Subcutaneous abdominal adipose tissue (tissue), 5 donors: ENCODE measurements at regions not wholly inside any gene's neighbourhood (a gene's known extent, or its start where the extent isn't known, plus 50 kb on each side); places are given as distances from the start of the nearest gene placed in this dataset.

Source experiments
- H3K27ac ChIP-seq: one replicate; pipeline ENCODE4 v1.7.0; 2013; ENCODE audit warnings: low read depth, mild to moderate bottlenecking, inconsistent platforms, low read length, moderate library complexity
- H3K27me3 ChIP-seq, 5 donors: one replicate each; pipeline ENCODE4 v1.7.0; 2013; ENCODE audit warnings: low read length in 5 of 5, inconsistent platforms in 1 of 5; ENCODE audit not compliant: control insufficient read depth in 5 of 5, insufficient read depth in 4 of 5
- H3K36me3 ChIP-seq, 5 donors: one replicate each; pipeline ENCODE4 v1.7.0; 2013; ENCODE audit warnings: low read length in 5 of 5; ENCODE audit not compliant: control insufficient read depth in 5 of 5, insufficient read depth in 5 of 5
- H3K4me1 ChIP-seq, 5 donors: one replicate each; pipeline ENCODE4 v1.7.0; 2013; ENCODE audit warnings: low read length in 5 of 5, mild to moderate bottlenecking in 3 of 5, moderate library complexity in 1 of 5; ENCODE audit not compliant: control insufficient read depth in 5 of 5, insufficient read depth in 5 of 5
- H3K4me3 ChIP-seq, 5 donors: one replicate each; pipeline ENCODE4 v1.7.0; 2013; ENCODE audit warnings: low read length in 5 of 5, low read depth in 1 of 5
- H3K9ac ChIP-seq, 5 donors: one replicate each; pipeline ENCODE4 v1.7.0; 2013; ENCODE audit warnings: low read length in 5 of 5, mild to moderate bottlenecking in 4 of 5, moderate library complexity in 3 of 5
- H3K9me3 ChIP-seq, 5 donors: one replicate each; pipeline ENCODE4 v1.7.0; 2013; ENCODE audit warnings: low read length in 5 of 5; ENCODE audit not compliant: control insufficient read depth in 5 of 5
- donor health status: healthy.
- donor health status: healthy.
- donor health status: healthy.
- donor health status: healthy.
- donor health status: healthy.

DNA sequence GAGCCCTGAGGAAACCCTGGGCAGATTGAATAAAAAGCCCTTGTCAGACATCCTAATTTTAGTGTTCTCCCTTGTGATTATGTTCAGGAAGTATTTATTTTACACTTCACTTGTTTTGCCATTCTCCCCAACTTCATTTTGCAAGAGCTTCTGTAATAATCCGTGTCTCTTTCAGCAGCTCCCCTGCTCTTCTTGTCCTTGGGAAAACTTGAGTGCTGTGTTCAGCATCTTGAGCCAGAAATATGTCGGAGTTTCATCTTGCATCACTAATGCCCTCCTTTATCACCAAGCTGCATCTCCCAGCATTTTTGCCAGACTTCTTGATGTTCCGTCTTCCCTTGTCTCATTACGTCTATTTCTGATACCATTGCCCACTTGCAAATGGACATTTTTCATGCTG, 486.5 kb upstream of the EEF2KMT start:
- no peak overlapping the region for H3K4me3 ChIP-seq
- H3K36me3 ChIP-seq, result no peaks in the 10 kb centered on the region
- H3K27ac ChIP-seq, result no peak overlapping the region
- H3K9ac ChIP-seq, result no peak overlapping the region
- H3K27me3 ChIP-seq, result peaks cover 0 to 14% (median 3%) of the 10 kb centered on the region in 5 donors
- peaks cover 0 to 2% (median 0%) of the 10 kb centered on the region in 5 donors for H3K9me3 ChIP-seq
- no peaks in the 10 kb centered on the region for H3K4me1 ChIP-seq

DNA sequence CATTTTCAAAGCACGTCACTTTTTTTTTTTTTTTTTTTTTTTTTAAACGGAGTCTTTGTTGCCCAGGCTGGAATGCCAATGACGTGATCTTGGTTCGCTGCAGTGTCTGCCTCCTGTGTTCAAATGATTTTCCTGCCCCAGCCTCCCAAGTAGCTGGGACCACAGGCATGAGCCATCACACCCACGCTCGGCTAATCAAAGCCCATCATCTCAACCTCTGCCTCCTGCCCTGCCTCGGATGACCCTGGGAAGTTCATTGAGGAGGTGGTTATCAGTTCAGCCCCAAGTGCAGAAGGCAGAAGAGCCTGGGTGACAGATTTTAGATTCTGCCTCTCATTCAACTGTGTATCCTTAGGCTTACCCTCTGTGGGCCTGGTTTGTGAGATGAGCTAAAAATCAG, 484.9 kb upstream of the EEF2KMT start:
- H3K27me3 ChIP-seq, result peaks cover 0 to 16% (median 3%) of the 10 kb centered on the region in 5 donors
- no peaks in the 10 kb centered on the region for H3K4me1 ChIP-seq
- peaks cover 0 to 2% (median 0%) of the 10 kb centered on the region in 5 donors for H3K9me3 ChIP-seq
- H3K36me3 ChIP-seq, result no peaks in the 10 kb centered on the region
- no peak overlapping the region for H3K27ac ChIP-seq
- H3K4me3 ChIP-seq, result no peak overlapping the region
- H3K9ac ChIP-seq, result no peak overlapping the region

DNA sequence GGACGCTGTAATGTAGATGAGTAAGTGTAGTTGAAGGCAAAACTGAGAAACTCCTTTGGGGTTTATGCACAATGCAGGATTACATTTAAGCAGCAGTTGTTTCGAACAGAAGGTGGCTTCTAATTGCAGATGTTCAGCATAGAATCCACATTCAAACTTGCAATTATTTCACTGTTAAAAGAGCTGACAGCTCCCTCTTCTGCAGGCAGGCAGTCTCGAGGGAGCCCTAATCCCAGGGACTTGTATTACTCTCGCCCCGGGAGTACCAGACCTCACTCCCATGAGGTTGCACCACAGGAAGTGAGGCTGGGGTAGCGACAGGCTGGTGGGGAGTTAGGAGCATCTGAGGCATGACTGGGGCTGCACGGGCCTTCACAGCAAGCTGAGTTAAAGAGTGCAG, 484.3 kb upstream of the EEF2KMT start:
- peaks cover 0 to 2% (median 0%) of the 10 kb centered on the region in 5 donors for H3K9me3 ChIP-seq
- H3K4me3 ChIP-seq, result no peak overlapping the region
- no peaks in the 10 kb centered on the region for H3K4me1 ChIP-seq
- H3K9ac ChIP-seq, result no peak overlapping the region
- no peak overlapping the region for H3K27ac ChIP-seq
- peaks cover 0 to 16% (median 3%) of the 10 kb centered on the region in 5 donors for H3K27me3 ChIP-seq
- no peaks in the 10 kb centered on the region for H3K36me3 ChIP-seq

DNA sequence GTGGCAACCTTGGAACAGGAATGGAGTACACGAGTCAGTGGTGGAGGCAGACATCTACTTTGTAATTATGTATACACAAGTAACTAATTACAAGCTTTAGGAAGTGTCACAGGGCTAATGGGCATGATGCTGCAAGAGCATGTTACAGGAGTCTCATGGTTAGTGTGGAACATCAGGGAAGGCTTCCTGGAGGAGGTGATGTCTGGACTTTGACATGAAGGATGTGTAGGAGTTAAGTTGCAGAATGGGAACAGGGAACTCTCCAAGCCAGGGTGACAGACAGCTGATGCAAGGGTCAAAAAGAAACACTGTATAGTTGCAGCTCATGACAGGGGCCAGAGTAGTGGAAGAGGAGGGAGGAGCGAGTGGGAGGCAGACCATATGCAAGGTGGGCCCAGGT, 483.8 kb upstream of the EEF2KMT start:
- Histone ChIP-seq H3K4me3 (no peak overlapping the region), H3K27ac (no peak overlapping the region)

DNA sequence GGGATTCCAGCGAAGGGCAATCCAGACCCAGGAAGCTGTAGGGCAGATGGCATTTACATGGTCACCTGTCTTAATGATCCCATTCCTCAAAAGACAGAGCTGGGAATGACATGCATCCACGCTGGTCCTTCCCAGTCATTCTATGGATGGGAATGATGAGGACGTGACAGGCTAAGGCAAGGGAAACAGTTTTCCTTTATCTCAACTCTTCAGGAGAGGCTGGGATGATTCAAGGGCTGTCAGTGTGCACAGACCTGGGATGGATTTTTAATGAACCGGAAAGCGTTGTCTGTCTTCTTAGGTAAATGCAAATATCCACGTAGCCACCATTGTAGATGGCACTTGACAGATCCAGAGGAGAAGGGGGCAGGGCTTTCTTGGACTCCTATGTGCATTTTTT, 483.2 kb upstream of the EEF2KMT start:
- Histone ChIP-seq H3K4me1 (no peaks in the 10 kb centered on the region), H3K36me3 (no peaks in the 10 kb centered on the region), H3K4me3 (no peak overlapping the region), H3K27ac (no peak overlapping the region), H3K9ac (no peak overlapping the region), H3K27me3 (peaks cover 0 to 13% (median 3%) of the 10 kb centered on the region in 5 donors), H3K9me3 (peaks cover 0 to 2% (median 0%) of the 10 kb centered on the region in 5 donors)

More for the DNA sequence above, 483.8 kb upstream of the EEF2KMT start:
- Histone ChIP-seq H3K9me3 (peaks cover 0 to 2% (median 0%) of the 10 kb centered on the region in 5 donors), H3K36me3 (no peaks in the 10 kb centered on the region), H3K4me1 (no peaks in the 10 kb centered on the region), H3K27me3 (peaks cover 0 to 13% (median 3%) of the 10 kb centered on the region in 5 donors), H3K9ac (no peak overlapping the region)

DNA sequence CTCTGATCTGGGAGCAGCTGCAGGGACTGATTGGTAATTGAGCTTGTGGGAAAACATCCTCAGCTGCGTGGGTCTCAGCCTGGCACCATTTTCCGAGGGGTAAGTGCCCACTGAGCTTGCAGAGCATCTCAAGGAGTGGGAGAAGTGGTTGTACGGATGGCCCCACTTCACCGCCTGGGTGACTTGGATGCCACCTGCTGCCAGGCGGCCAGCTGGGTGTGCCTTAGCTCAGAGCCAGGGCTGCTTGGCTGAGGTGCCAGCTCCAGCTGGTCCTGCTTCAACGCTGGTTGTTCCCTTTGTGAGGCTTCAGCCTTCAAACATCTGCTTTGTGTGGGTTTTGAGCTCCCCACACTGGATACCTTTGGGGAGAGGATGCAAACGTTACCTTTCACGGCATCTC, 482.7 kb upstream of the EEF2KMT start:
- Histone ChIP-seq H3K9me3 (peaks cover 0 to 2% (median 0%) of the 10 kb centered on the region in 5 donors), H3K27ac (no peak overlapping the region), H3K9ac (no peak overlapping the region), H3K27me3 (peaks cover 0 to 13% (median 3%) of the 10 kb centered on the region in 5 donors), H3K4me1 (no peaks in the 10 kb centered on the region), H3K36me3 (no peaks in the 10 kb centered on the region), H3K4me3 (no peak overlapping the region)

DNA sequence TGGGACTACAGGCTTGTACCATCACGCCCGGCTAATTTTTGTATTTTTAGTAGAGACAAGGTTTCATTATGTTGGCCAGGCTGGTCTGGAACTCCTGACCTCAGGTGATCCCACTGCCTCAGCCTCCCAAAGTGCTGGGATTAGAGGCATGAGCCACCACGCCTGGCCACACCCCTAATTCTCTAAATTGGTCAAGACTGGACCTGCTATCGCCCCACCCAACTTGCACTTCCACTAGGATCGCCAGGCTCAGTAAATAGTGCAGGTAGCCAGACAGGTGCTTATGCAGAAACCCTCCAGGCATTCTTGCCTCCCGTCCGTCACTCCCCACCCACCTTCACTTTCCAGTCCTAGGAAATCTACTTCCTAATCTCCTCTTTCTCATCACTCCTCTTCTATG, 481.4 kb upstream of the EEF2KMT start:
- Histone ChIP-seq H3K36me3 (no peaks in the 10 kb centered on the region), H3K4me1 (no peaks in the 10 kb centered on the region), H3K9ac (no peak overlapping the region), H3K9me3 (peaks cover 0 to 2% (median 0%) of the 10 kb centered on the region in 5 donors), H3K27ac (no peak overlapping the region), H3K27me3 (peaks cover 0 to 13% (median 3%) of the 10 kb centered on the region in 5 donors), H3K4me3 (no peak overlapping the region)

DNA sequence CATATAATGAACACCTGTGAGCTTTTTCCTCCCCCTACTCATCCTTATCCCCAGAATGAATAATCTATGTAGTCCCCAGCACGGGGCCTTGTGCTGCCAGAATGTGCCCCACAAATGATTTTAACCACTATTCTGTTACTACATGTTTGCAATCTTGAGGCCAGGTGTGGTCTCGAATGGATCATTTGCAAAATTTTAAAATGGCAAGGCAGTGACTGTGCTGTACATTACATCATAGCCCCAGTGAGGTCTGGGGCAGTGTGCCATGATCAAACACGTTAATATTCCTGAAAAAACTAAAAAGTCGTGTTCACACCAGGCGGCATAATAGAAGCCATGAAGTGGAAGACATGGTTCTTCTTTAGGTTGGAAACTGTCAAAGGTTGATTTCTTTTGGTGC, 479.9 kb upstream of the EEF2KMT start:
- H3K27ac ChIP-seq, result no peak overlapping the region
- no peak overlapping the region for H3K9ac ChIP-seq
- H3K4me3 ChIP-seq, result no peak overlapping the region
- H3K4me1 ChIP-seq, result no peaks in the 10 kb centered on the region
- peaks cover 0 to 2% (median 0%) of the 10 kb centered on the region in 5 donors for H3K9me3 ChIP-seq
- peaks cover 0 to 13% (median 3%) of the 10 kb centered on the region in 5 donors for H3K27me3 ChIP-seq
- H3K36me3 ChIP-seq, result no peaks in the 10 kb centered on the region

DNA sequence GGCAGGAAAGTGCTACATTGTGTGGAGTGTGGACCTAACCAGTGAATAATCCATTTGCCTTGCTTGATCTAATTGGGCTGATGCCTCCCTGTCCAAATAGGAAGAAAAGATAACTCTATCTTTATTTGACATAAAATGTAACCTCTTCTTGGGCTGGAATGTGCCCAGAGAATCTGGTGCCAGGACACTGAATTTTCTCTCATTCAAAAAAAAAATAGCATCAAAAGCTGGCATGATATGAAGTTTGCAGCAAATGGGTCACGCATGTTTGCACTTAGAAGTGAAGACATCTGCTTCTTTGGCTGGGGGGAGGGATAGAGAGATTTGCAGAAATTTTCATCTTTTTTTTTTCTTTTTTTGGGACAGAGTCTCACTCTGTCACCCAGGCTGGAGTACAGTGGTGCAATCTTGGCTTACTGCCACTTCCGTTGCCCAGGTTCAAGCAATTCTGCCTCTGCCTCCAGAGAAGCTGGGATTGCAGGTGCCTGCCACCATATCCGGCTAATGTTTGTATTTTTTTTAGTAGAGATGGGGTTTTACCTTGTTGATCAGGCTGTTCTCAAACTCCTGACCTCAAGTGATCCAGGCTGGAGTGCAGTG, 478.2 kb upstream of the EEF2KMT start:
- Histone ChIP-seq H3K4me1 (no peaks in the 10 kb centered on the region), H3K36me3 (no peaks in the 10 kb centered on the region), H3K9ac (no peak overlapping the region), H3K27ac (no peak overlapping the region), H3K9me3 (no peaks in the 10 kb centered on the region), H3K27me3 (peaks cover 0 to 11% (median 3%) of the 10 kb centered on the region in 5 donors), H3K4me3 (no peak overlapping the region)

DNA sequence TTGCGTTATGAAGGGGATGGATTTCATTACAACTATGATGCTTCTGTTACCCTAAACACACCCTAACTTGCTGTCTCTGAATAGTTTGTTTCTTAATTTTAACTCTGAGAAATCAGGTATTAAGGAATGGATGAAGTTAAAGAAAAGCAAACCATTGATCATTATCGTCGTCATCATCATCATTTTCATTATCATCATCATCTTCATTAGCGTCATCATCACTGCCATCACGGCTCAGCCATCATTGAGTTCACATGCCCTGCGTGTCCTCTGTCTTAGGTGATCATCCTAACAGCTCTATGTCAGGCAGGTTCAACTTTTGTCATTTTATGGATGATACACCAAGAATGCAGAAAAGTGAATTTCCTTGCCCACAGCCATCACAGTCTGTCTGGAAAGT, 477.5 kb upstream of the EEF2KMT start:
- Histone ChIP-seq H3K9me3 (no peaks in the 10 kb centered on the region), H3K4me3 (no peak overlapping the region), H3K27me3 (peaks cover 0 to 6% (median 3%) of the 10 kb centered on the region in 5 donors), H3K4me1 (no peaks in the 10 kb centered on the region), H3K9ac (no peak overlapping the region), H3K36me3 (no peaks in the 10 kb centered on the region), H3K27ac (no peak overlapping the region)
